ENCODE measurements at regions not wholly inside any gene's neighbourhood (a gene's known extent, or its start where the extent isn't known, plus 50 kb on each side); places are given as distances from the start of the nearest gene placed in this dataset.

DNA sequence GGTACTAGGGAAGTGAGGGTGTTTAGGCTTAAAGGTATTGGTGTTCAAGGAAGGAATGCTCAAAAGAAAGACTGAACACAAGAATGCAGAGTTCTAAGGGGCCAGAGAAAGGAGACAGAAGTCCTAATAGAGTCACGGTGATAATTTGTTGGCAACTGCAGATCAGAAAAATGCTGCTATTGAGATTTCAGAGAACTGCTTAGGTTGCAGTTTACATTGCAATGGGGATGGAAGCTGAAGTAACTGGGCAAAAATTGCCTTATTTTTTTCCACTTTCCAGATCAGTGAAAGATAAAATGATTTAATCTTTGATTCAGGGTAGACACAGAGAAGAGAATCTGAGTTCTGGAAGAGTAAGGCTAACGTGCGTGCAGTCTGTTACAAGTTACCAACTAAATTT lies 199.8 kb downstream of the SQOR start:
- TF ChIP-seq, protein P1, sequence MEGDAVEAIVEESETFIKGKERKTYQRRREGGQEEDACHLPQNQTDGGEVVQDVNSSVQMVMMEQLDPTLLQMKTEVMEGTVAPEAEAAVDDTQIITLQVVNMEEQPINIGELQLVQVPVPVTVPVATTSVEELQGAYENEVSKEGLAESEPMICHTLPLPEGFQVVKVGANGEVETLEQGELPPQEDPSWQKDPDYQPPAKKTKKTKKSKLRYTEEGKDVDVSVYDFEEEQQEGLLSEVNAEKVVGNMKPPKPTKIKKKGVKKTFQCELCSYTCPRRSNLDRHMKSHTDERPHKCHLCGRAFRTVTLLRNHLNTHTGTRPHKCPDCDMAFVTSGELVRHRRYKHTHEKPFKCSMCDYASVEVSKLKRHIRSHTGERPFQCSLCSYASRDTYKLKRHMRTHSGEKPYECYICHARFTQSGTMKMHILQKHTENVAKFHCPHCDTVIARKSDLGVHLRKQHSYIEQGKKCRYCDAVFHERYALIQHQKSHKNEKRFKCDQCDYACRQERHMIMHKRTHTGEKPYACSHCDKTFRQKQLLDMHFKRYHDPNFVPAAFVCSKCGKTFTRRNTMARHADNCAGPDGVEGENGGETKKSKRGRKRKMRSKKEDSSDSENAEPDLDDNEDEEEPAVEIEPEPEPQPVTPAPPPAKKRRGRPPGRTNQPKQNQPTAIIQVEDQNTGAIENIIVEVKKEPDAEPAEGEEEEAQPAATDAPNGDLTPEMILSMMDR (conservative IDR thresholded peaks at IDR 0.05; ENCODE audit: low read depth, low read length) = no peak
- TF ChIP-seq EZH2phosphoT487 (IDR thresholded peaks at IDR 0.05; ENCODE audit: borderline replicate concordance, low read length) (no peak), EZH2 (IDR thresholded peaks at IDR 0.05; ENCODE audit: low read length, unreplicated experiment) (no peak)

All from PC-3 (cell line).